Spinal cord (tissue), 9 donors: ENCODE measurements at regions not wholly inside any gene's neighbourhood (a gene's known extent, or its start where the extent isn't known, plus 50 kb on each side); places are given as distances from the start of the nearest gene placed in this dataset.

Source experiments
- DNase-seq, 6 donors: peaks; one replicate each; pipeline versions ENCODE4 v3.0.0 to v3.0.0-alpha.2; 2013 to 2015; ENCODE audit warnings: low spot score in 6 of 6, low read depth in 4 of 6
- H3K27ac ChIP-seq: one replicate; pipeline ENCODE4 v1.5.1; 2013; ENCODE audit warnings: low read depth, low read length, control low read depth
- H3K27me3 ChIP-seq: one replicate; pipeline ENCODE4 v1.6.1; 2013; ENCODE audit warnings: low read length; ENCODE audit not compliant: control insufficient read depth, insufficient read depth
- H3K36me3 ChIP-seq: one replicate; pipeline ENCODE4 v1.6.1; 2013; ENCODE audit warnings: low read length; ENCODE audit not compliant: control insufficient read depth, insufficient read depth
- H3K4me1 ChIP-seq: one replicate; pipeline ENCODE4 v1.6.1; 2013; ENCODE audit warnings: low read length; ENCODE audit not compliant: control insufficient read depth, insufficient read depth
- H3K4me3 ChIP-seq: one replicate; pipeline ENCODE4 v1.5.1; 2013; ENCODE audit warnings: low read depth, low read length, control low read depth
- H3K9me3 ChIP-seq: one replicate; pipeline ENCODE4 v1.6.1; 2013; ENCODE audit warnings: low read length; ENCODE audit not compliant: control insufficient read depth, insufficient read depth
- WGBS: methylation state at CpG from one replicate; pipeline ENCODE4 v1.1.5; 2013; ENCODE audit warnings: missing lambda C conversion rate; ENCODE audit not compliant: insufficient coverage; 5-methylcytosine and 5-hydroxymethylcytosine counted together
- donor health status: healthy.

GRCh38 chr9:115369322-115369957, 251.5 kb upstream of the TNC start:
- no peaks in the 10 kb centered on the region for H3K27me3 ChIP-seq
- peak overlapping the region; percentile 43 for H3K27ac ChIP-seq
- peak in 5 of 6 donors; percentile 31 to 90 (median 36) for DNase-seq
- peaks cover 3% of the 10 kb centered on the region for H3K4me1 ChIP-seq
- no peaks in the 10 kb centered on the region for H3K36me3 ChIP-seq
- no peak overlapping the region for H3K4me3 ChIP-seq
- 31% methylated on average over 3 of the region's 5 CpGs for WGBS
- H3K9me3 ChIP-seq, result no peaks in the 10 kb centered on the region

- H3K27me3 ChIP-seq, result no peaks in the 10 kb centered on the region
- H3K4me1 ChIP-seq, result peaks cover 3% of the 10 kb centered on the region
- no peak overlapping the region for H3K27ac ChIP-seq
- H3K4me3 ChIP-seq, result no peak overlapping the region
- WGBS, result 96% methylated on average over 3 of the region's 6 CpGs
- H3K9me3 ChIP-seq, result no peaks in the 10 kb centered on the region
- no peaks in the 10 kb centered on the region for H3K36me3 ChIP-seq
- DNase-seq, result no peak
Observed at GRCh38 chr9:115373000-115373709, 255.2 kb upstream of the TNC start.

- peaks cover 3% of the 10 kb centered on the region for H3K4me1 ChIP-seq
- no peaks in the 10 kb centered on the region for H3K36me3 ChIP-seq
- no peak overlapping the region for H3K27ac ChIP-seq
- no peaks in the 10 kb centered on the region for H3K9me3 ChIP-seq
- no peaks in the 10 kb centered on the region for H3K27me3 ChIP-seq
- H3K4me3 ChIP-seq, result no peak overlapping the region
- DNase-seq, result no peak
Observed at GRCh38 chr9:115373710-115374045, 255.7 kb upstream of the TNC start.

GRCh38 chr9:115374724-115375268, 256.8 kb upstream of the TNC start:
- no peaks in the 10 kb centered on the region for H3K36me3 ChIP-seq
- DNase-seq, result no peak
- 100% methylated on average over 2 of the region's 4 CpGs for WGBS
- no peak overlapping the region for H3K27ac ChIP-seq
- no peaks in the 10 kb centered on the region for H3K27me3 ChIP-seq
- no peaks in the 10 kb centered on the region for H3K9me3 ChIP-seq
- no peak overlapping the region for H3K4me3 ChIP-seq
- no peaks in the 10 kb centered on the region for H3K4me1 ChIP-seq

GRCh38 chr9:115378241-115378640, 260.3 kb upstream of the TNC start:
- Histone ChIP-seq H3K4me1 (no peaks in the 10 kb centered on the region), H3K27ac (no peak overlapping the region), H3K9me3 (peaks cover 4% of the 10 kb centered on the region), H3K4me3 (no peak overlapping the region), H3K27me3 (no peaks in the 10 kb centered on the region), H3K36me3 (no peaks in the 10 kb centered on the region)
- DNase-seq, result no peak
- 100% methylated on average over 2 of the region's 3 CpGs for WGBS

- H3K36me3 ChIP-seq, result no peaks in the 10 kb centered on the region
- H3K27ac ChIP-seq, result no peak overlapping the region
- no peak overlapping the region for H3K4me3 ChIP-seq
- H3K27me3 ChIP-seq, result no peaks in the 10 kb centered on the region
- peaks cover 4% of the 10 kb centered on the region for H3K9me3 ChIP-seq
- no peaks in the 10 kb centered on the region for H3K4me1 ChIP-seq
- DNase-seq, result no peak
Observed at GRCh38 chr9:115378758-115379157, 260.8 kb upstream of the TNC start.

- no peak overlapping the region for H3K4me3 ChIP-seq
- H3K27ac ChIP-seq, result no peak overlapping the region
- no peaks in the 10 kb centered on the region for H3K36me3 ChIP-seq
- no peaks in the 10 kb centered on the region for H3K4me1 ChIP-seq
- 93% methylated on average over 3 of the region's 3 CpGs for WGBS
- H3K9me3 ChIP-seq, result peaks cover 4% of the 10 kb centered on the region
- H3K27me3 ChIP-seq, result no peaks in the 10 kb centered on the region
- no peak for DNase-seq
Observed at GRCh38 chr9:115379719-115380118, 261.8 kb upstream of the TNC start.

GRCh38 chr9:115382865-115383264, 264.9 kb upstream of the TNC start:
- Histone ChIP-seq H3K27me3 (no peaks in the 10 kb centered on the region), H3K9me3 (peaks cover 4% of the 10 kb centered on the region), H3K36me3 (no peaks in the 10 kb centered on the region), H3K27ac (no peak overlapping the region), H3K4me1 (no peaks in the 10 kb centered on the region), H3K4me3 (no peak overlapping the region)
- no peak for DNase-seq
- 100% methylated on average over 2 of the region's 2 CpGs for WGBS

GRCh38 chr9:115385383-115386122, 267.6 kb upstream of the TNC start:
- Histone ChIP-seq H3K27ac (no peak overlapping the region), H3K4me3 (no peak overlapping the region), H3K36me3 (no peaks in the 10 kb centered on the region), H3K9me3 (peaks cover 4% of the 10 kb centered on the region), H3K27me3 (no peaks in the 10 kb centered on the region), H3K4me1 (no peaks in the 10 kb centered on the region)
- 89% methylated on average over 7 of the region's 18 CpGs for WGBS
- DNase-seq, result no peak
